Stimulated activated CD8-positive, alpha-beta memory T cell treated with anti-CD3 and anti-CD28 coated beads, Interleukin-2, amount 100 ng/mL, for 1 hour (primary cell): ENCODE measurements at regions not wholly inside any gene's neighbourhood (a gene's known extent, or its start where the extent isn't known, plus 50 kb on each side); places are given as distances from the start of the nearest gene placed in this dataset.

ENCODE experiments used
- DNase-seq, 2 donors: peaks; one replicate each; pipeline ENCODE4 v3.0.0-alpha.2; 2020; ENCODE audit warnings: low read depth in 2 of 2

GRCh38 chr4:181908168-181908567, 335.0 kb upstream of the TENM3 start:
- no peak for DNase-seq

GRCh38 chr4:181909368-181909767, 333.8 kb upstream of the TENM3 start:
- DNase-seq: no peak

GRCh38 chr4:181911420-181911819, 331.8 kb upstream of the TENM3 start:
- DNase-seq: no peak

- DNase-seq: no peak
Measured at GRCh38 chr4:181933471-181933870, 309.7 kb upstream of the TENM3 start.

GRCh38 chr4:181938631-181939030, 304.6 kb upstream of the TENM3 start:
- DNase-seq: no peak

GRCh38 chr4:181939199-181939945, 303.8 kb upstream of the TENM3 start:
- no peak for DNase-seq

- DNase-seq: no peak
Measured at GRCh38 chr4:181944527-181944926, 298.7 kb upstream of the TENM3 start.

- no peak for DNase-seq
Measured at GRCh38 chr4:181946902-181947301, 296.3 kb upstream of the TENM3 start.

- no peak for DNase-seq
Measured at GRCh38 chr4:181948839-181949382, 294.3 kb upstream of the TENM3 start.

- no peak for DNase-seq
Measured at GRCh38 chr4:181949704-181950312, 293.4 kb upstream of the TENM3 start.

GRCh38 chr4:181950372-181951127, 292.7 kb upstream of the TENM3 start:
- DNase-seq: no peak

- DNase-seq: no peak
Measured at GRCh38 chr4:181951265-181951664, 291.9 kb upstream of the TENM3 start.

- no peak for DNase-seq
Measured at GRCh38 chr4:181952478-181952877, 290.7 kb upstream of the TENM3 start.

GRCh38 chr4:181956512-181956911, 286.7 kb upstream of the TENM3 start:
- no peak for DNase-seq

- no peak for DNase-seq
Measured at GRCh38 chr4:181957088-181957487, 286.1 kb upstream of the TENM3 start.

- no peak for DNase-seq
Measured at GRCh38 chr4:181958446-181958845, 284.8 kb upstream of the TENM3 start.

GRCh38 chr4:181959121-181959520, 284.1 kb upstream of the TENM3 start:
- no peak for DNase-seq

GRCh38 chr4:181960384-181960783, 282.8 kb upstream of the TENM3 start:
- DNase-seq: no peak

GRCh38 chr4:181962321-181962720, 280.9 kb upstream of the TENM3 start:
- DNase-seq: no peak

- no peak for DNase-seq
Measured at GRCh38 chr4:181964731-181965130, 278.5 kb upstream of the TENM3 start.

- DNase-seq: no peak
Measured at GRCh38 chr4:181966104-181966551, 277.1 kb upstream of the TENM3 start.

GRCh38 chr4:181967401-181967800, 275.8 kb upstream of the TENM3 start:
- no peak for DNase-seq
